Smooth muscle cell (in vitro differentiated cells): ENCODE measurements at regions not wholly inside any gene's neighbourhood (a gene's known extent, or its start where the extent isn't known, plus 50 kb on each side); places are given as distances from the start of the nearest gene placed in this dataset.

Experiments
- DNase-seq: peaks from one replicate; lab custom pipeline; 2025; ENCODE audit not compliant: unreplicated experiment; lab: John Stamatoyannopoulos, UW
- H2AFZ ChIP-seq: fragments of 200-600 bp; sonication (generic); 2 replicates; pipeline ENCODE4 v1.6.0; 2016; ENCODE audit warnings: antibody characterized with exemption, low read depth, mild to moderate bottlenecking
- H3F3A ChIP-seq: fragments of 200-600 bp; sonication (generic); 2 replicates; pipeline ENCODE4 v1.6.0; 2017; ENCODE audit warnings: antibody characterized with exemption, low read depth
- H3K27ac ChIP-seq: fragments of 200-600 bp; sonication (generic); 2 replicates; pipeline ENCODE4 v1.5.1; 2016; ENCODE audit warnings: low read depth, mild to moderate bottlenecking
- H3K27me3 ChIP-seq: fragments of 200-600 bp; sonication (generic); 2 replicates; pipeline ENCODE4 v1.6.1; 2016; ENCODE audit warnings: low read depth, mild to moderate bottlenecking
- H3K36me3 ChIP-seq: fragments of 200-600 bp; sonication (generic); 2 replicates; pipeline ENCODE4 v1.5.1; 2016; ENCODE audit warnings: low read depth
- H3K4me1 ChIP-seq: fragments of 200-600 bp; sonication (generic); 2 replicates; pipeline ENCODE4 v1.5.1; 2016; ENCODE audit warnings: low read depth
- H3K4me2 ChIP-seq: fragments of 200-600 bp; sonication (generic); 2 replicates; pipeline ENCODE4 v1.6.0; 2016; ENCODE audit warnings: mild to moderate bottlenecking
- H3K4me3 ChIP-seq: fragments of 200-600 bp; sonication (generic); 2 replicates; pipeline ENCODE4 v1.5.1; 2016; ENCODE audit warnings: mild to moderate bottlenecking
- H3K79me2 ChIP-seq: fragments of 200-600 bp; sonication (generic); 2 replicates; pipeline ENCODE4 v1.6.0; 2016; ENCODE audit warnings: low read depth, mild to moderate bottlenecking
- H3K9ac ChIP-seq: fragments of 200-600 bp; sonication (generic); 2 replicates; pipeline ENCODE4 v1.6.0; 2016; ENCODE audit warnings: low read depth
- H3K9me3 ChIP-seq: fragments of 200-600 bp; sonication (generic); replicated peaks from 2 replicates; pipeline ENCODE4 v1.5.1; 2016; ENCODE audit warnings: low read depth
- H4K20me1 ChIP-seq: fragments of 200-600 bp; sonication (generic); 2 replicates; pipeline ENCODE4 v1.6.0; 2016; ENCODE audit warnings: low read depth
- CTCF ChIP-seq: fragments of 200-600 bp; sonication (generic); IDR thresholded peaks from 2 replicates; pipeline ENCODE4 v1.5.1; 2017; ENCODE audit warnings: borderline replicate concordance, mild to moderate bottlenecking, antibody characterized with exemption; ENCODE audit not compliant: insufficient read depth, poor library complexity, severe bottlenecking
- WGBS: methylation state at CpG from one replicate; pipeline ENCODE4 v1.1.7; 2016; ENCODE audit warnings: low lambda C conversion rate; 5-methylcytosine and 5-hydroxymethylcytosine counted together

DNA sequence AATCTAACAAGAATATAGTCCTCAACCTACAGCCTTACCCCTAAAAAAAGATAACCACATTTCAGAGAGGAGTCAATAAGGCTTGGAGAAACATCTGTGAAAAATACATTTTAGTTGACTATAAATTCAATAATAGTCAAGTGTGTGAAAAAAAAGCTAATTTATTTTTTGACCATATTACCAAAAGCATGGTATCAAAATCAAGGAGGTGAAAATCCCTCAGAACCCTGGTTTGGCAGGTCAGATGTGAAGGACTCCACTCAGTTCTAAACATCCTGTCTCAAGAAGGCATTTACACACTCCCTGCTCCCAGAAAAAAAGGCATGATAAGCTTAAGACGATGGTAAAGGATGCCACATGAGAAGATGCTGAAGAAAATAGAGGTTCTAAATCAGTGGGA, 745.1 kb upstream of the TENM3 start:
- peaks cover 9% of the 10 kb centered on the region for H3K27me3 ChIP-seq
- H3K4me3 ChIP-seq = no peak overlapping the region
- H3F3A ChIP-seq = no peaks in the 10 kb centered on the region
- H2AFZ ChIP-seq = no peak overlapping the region
- no peak overlapping the region for H3K27ac ChIP-seq
- no peak overlapping the region for H3K4me2 ChIP-seq
- H3K36me3 ChIP-seq = no peaks in the 10 kb centered on the region
- no peaks in the 10 kb centered on the region for H4K20me1 ChIP-seq
- no peak for TF ChIP-seq CTCF
- WGBS = 77% methylated on average over 1 of the region's 1 CpG
- no peaks in the 10 kb centered on the region for H3K4me1 ChIP-seq
- H3K9ac ChIP-seq = no peak overlapping the region
- no peaks in the 10 kb centered on the region for H3K79me2 ChIP-seq
- no peaks in the 10 kb centered on the region for H3K9me3 ChIP-seq
- no peak for DNase-seq

GRCh38 chr4:181502611-181503010, 740.6 kb upstream of the TENM3 start:
- TF ChIP-seq CTCF = no peak
- Histone ChIP-seq H3K36me3 (no peaks in the 10 kb centered on the region), H3F3A (no peaks in the 10 kb centered on the region), H3K4me3 (no peak overlapping the region), H4K20me1 (no peaks in the 10 kb centered on the region), H2AFZ (no peak overlapping the region), H3K27me3 (peaks cover 7% of the 10 kb centered on the region), H3K27ac (no peak overlapping the region), H3K4me2 (no peak overlapping the region), H3K9ac (no peak overlapping the region), H3K4me1 (peaks cover 11% of the 10 kb centered on the region), H3K79me2 (no peaks in the 10 kb centered on the region), H3K9me3 (no peaks in the 10 kb centered on the region)
- DNase-seq = no peak
- 90% methylated on average over 8 of the region's 8 CpGs for WGBS

DNA sequence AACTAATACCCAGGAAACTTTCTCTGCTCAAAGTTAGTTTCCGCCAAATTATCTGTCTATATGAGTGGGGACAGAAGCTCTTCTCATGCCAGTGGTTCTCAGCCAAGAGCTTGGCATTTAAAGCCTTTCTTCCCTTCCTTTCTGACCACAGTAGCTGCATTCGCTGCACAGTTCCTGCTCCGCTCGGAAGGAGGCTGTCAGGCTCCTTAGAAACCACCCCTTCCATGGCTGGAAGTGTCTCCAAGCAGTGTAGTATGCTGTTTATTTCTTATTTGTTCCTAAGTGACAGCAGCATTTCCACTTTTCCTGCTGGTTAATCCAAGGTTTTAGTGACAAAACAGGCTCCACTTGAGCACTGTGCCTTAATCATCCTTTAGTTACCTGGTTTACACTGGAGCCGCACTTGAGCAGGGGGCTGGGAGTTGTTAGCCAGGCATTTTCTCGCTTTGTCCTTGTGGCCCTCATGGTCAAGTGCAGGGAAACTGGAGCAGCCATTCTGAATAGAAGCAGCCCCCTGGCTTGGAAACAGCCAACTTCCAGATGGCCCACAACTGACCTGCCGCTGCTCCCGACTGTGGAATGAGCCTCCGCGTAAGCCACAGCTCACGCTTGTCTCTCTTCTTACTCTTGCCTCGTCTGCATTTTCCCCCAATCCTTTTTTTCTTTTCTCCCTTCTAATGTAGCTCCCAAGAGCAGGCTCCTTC, 739.4 kb upstream of the TENM3 start:
- no peaks in the 10 kb centered on the region for H3K79me2 ChIP-seq
- no peak for DNase-seq
- H3K4me2 ChIP-seq = no peak overlapping the region
- no peaks in the 10 kb centered on the region for H3K36me3 ChIP-seq
- no peak for TF ChIP-seq CTCF
- H3K27ac ChIP-seq = no peak overlapping the region
- no peaks in the 10 kb centered on the region for H4K20me1 ChIP-seq
- H3F3A ChIP-seq = no peaks in the 10 kb centered on the region
- WGBS = 78% methylated on average over 12 of the region's 12 CpGs
- H3K9ac ChIP-seq = no peak overlapping the region
- H3K4me1 ChIP-seq = peaks cover 22% of the 10 kb centered on the region
- no peaks in the 10 kb centered on the region for H3K9me3 ChIP-seq
- H2AFZ ChIP-seq = no peak overlapping the region
- no peak overlapping the region for H3K4me3 ChIP-seq
- peaks cover 7% of the 10 kb centered on the region for H3K27me3 ChIP-seq

GRCh38 chr4:181504924-181505323, 738.3 kb upstream of the TENM3 start:
- no peaks in the 10 kb centered on the region for H3K79me2 ChIP-seq
- TF ChIP-seq CTCF = no peak
- 89% methylated on average over 6 of the region's 6 CpGs for WGBS
- H2AFZ ChIP-seq = no peak overlapping the region
- no peak for DNase-seq
- H3K9ac ChIP-seq = no peak overlapping the region
- no peaks in the 10 kb centered on the region for H3K9me3 ChIP-seq
- H3K27me3 ChIP-seq = peaks cover 7% of the 10 kb centered on the region
- H3K4me3 ChIP-seq = no peak overlapping the region
- H3K27ac ChIP-seq = no peak overlapping the region
- no peaks in the 10 kb centered on the region for H3K36me3 ChIP-seq
- no peaks in the 10 kb centered on the region for H3F3A ChIP-seq
- H3K4me2 ChIP-seq = no peak overlapping the region
- H4K20me1 ChIP-seq = no peaks in the 10 kb centered on the region
- peaks cover 30% of the 10 kb centered on the region for H3K4me1 ChIP-seq
